CD4-positive, alpha-beta memory T cell (primary cell): ENCODE measurements at regions not wholly inside any gene's neighbourhood (a gene's known extent, or its start where the extent isn't known, plus 50 kb on each side); places are given as distances from the start of the nearest gene placed in this dataset.
"Not testable (repeated sequence)": the region's sequence is repeated elsewhere in the genome, so short reads cannot be mapped to it uniquely, and the experiment has no call there.

ENCODE experiments used
- CTCF ChIA-PET: fragments of 350-600 bp; sonication (Branson Sonifier 250); formaldehyde crosslinking; loops from one replicate; lab custom pipeline; 2021; ENCODE audit warnings: inconsistent platforms; ENCODE audit not compliant: partially characterized antibody; lab: Charles Lee
- POLR2A ChIA-PET: fragments of 350-600 bp; sonication (Branson Sonifier 250); formaldehyde crosslinking; loops from one replicate; lab custom pipeline; 2021; ENCODE audit not compliant: partially characterized antibody; lab: Charles Lee
- DNase-seq, 5 donors: peaks; one replicate each; pipeline versions ENCODE4 v3.0.0 to v3.0.0-alpha.2; 2020 to 2022; ENCODE audit warnings: mixed read lengths in 1 of 5
- H3K27ac ChIP-seq: one replicate; pipeline ENCODE4 v1.7.0; 2013; ENCODE audit warnings: low read depth, low read length
- H3K27me3 ChIP-seq: 2 replicates; pipeline ENCODE4 v1.7.0; 2013; ENCODE audit warnings: mild to moderate bottlenecking, low read length, moderate library complexity; ENCODE audit not compliant: insufficient read depth
- H3K36me3 ChIP-seq: 2 replicates; pipeline ENCODE4 v1.7.0; 2013; ENCODE audit warnings: mild to moderate bottlenecking, low read length, moderate library complexity; ENCODE audit not compliant: insufficient read depth
- H3K4me1 ChIP-seq: 2 replicates; pipeline ENCODE4 v1.7.0; 2013; ENCODE audit warnings: mild to moderate bottlenecking, low read length, moderate library complexity; ENCODE audit not compliant: insufficient read depth
- H3K4me3 ChIP-seq, 2 donors: one replicate each; pipeline ENCODE4 v1.7.0; 2013; ENCODE audit warnings: low read length in 2 of 2, mild to moderate bottlenecking in 1 of 2
- H3K9me3 ChIP-seq, 2 donors: one replicate each; pipeline ENCODE4 v1.7.0; 2013; ENCODE audit warnings: low read length in 2 of 2, control low read depth in 1 of 2; ENCODE audit not compliant: control insufficient read depth in 1 of 2
- H3K27ac Mint-ChIP-seq, 7 donors: one replicate each; pipeline ENCODE4 v1.8.0; 2020 to 2021; ENCODE audit warnings: mixed read lengths in 7 of 7, mild to moderate bottlenecking in 6 of 7, inconsistent platforms in 3 of 7, moderate library complexity in 3 of 7
- H3K27me3 Mint-ChIP-seq, 2 donors: one replicate each; pipeline ENCODE4 v1.8.0; 2020 to 2021; ENCODE audit warnings: mixed read lengths in 2 of 2
- H3K36me3 Mint-ChIP-seq, 2 donors: one replicate each; pipeline ENCODE4 v1.8.0; 2020 to 2021; ENCODE audit warnings: mixed read lengths in 2 of 2, inconsistent platforms in 1 of 2, mild to moderate bottlenecking in 1 of 2
- H3K4me1 Mint-ChIP-seq, 4 donors: one replicate each; pipeline ENCODE4 v1.8.0; 2020 to 2021; ENCODE audit warnings: mixed read lengths in 4 of 4, mild to moderate bottlenecking in 1 of 4
- H3K4me3 Mint-ChIP-seq, 8 donors: one replicate each; pipeline ENCODE4 v1.8.0; 2020 to 2021; ENCODE audit warnings: mixed read lengths in 8 of 8, mild to moderate bottlenecking in 7 of 8, moderate library complexity in 6 of 8, inconsistent platforms in 3 of 8
- H3K9me3 Mint-ChIP-seq, 8 donors: one replicate each; pipeline ENCODE4 v1.8.0; 2020 to 2021; ENCODE audit warnings: mixed read lengths in 8 of 8, mild to moderate bottlenecking in 5 of 8, inconsistent platforms in 3 of 8, moderate library complexity in 1 of 8
- intact Hi-C: fragments of 100-400 bp; cut with micrococcal nuclease; formaldehyde crosslinking; loops from one replicate; pipeline ENCODE4 v1.15.1; 2023

- Histone ChIP-seq H3K9me3 (no peaks in the 10 kb centered on the region), H3K27me3 (no peaks in the 10 kb centered on the region), H3K4me3 (no peak overlapping the region), H3K27ac (peak overlapping the region; percentile 25), H3K36me3 (no peaks in the 10 kb centered on the region), H3K4me1 (peaks cover 43% of the 10 kb centered on the region)
- intact Hi-C loops = loop anchor here (5.0 to 10.0 kb wide), 3 partner anchors 1550 to 1810 kb away; a partner anchor contains a TSS
- POLR2A ChIA-PET = interaction anchor here (0.6 to 11.9 kb wide), 15 partner anchors 14 to 1779 kb away, joined by 3 to 1261 read pairs (median 30); a partner anchor contains a TSS
- no peak for DNase-seq
- peaks cover 17 to 32% (median 26%) of the 10 kb centered on the region in 4 donors for H3K4me1 Mint-ChIP-seq
- peak overlapping the region in 6 of 7 donors; percentile 18 to 85 (median 62) for H3K27ac Mint-ChIP-seq
- CTCF ChIA-PET = interaction anchor here (1.2 to 7.7 kb wide), 10 partner anchors 11 to 1809 kb away, joined by 3 to 173 read pairs (median 10); a partner anchor contains a TSS
- peak overlapping the region in 2 of 8 donors; percentile 11 to 57 for H3K4me3 Mint-ChIP-seq
- peaks cover 0 to 3% (median 0%) of the 10 kb centered on the region in 8 donors for H3K9me3 Mint-ChIP-seq
- H3K27me3 Mint-ChIP-seq = peaks cover 1 to 2% of the 10 kb centered on the region in 2 donors
- no peaks in the 10 kb centered on the region for H3K36me3 Mint-ChIP-seq
Measured at GRCh38 chr6:27834879-27835549, 77.2 kb downstream of the OR2B2 start.

GRCh38 chr6:27834384-27834783 lies 77.8 kb downstream of the OR2B2 start:
- H3K4me1 ChIP-seq = peaks cover 43% of the 10 kb centered on the region
- ChIA-PET POLR2A (interaction anchor here (0.8 to 11.9 kb wide), 12 partner anchors 13 to 1814 kb away, joined by 3 to 1261 read pairs (median 52); a partner anchor contains a TSS), CTCF (interaction anchor here (1.2 to 7.7 kb wide), 4 partner anchors 10 to 61 kb away, joined by 4 to 173 read pairs (median 84); a partner anchor contains a TSS)
- no peak overlapping the region for H3K4me3 Mint-ChIP-seq
- intact Hi-C loops = loop anchor here (10.0 kb wide), 2 partner anchors 1550 to 1810 kb away; a partner anchor contains a TSS
- no peaks in the 10 kb centered on the region for H3K9me3 ChIP-seq
- no peaks in the 10 kb centered on the region for H3K36me3 Mint-ChIP-seq
- no peak overlapping the region for H3K4me3 ChIP-seq
- H3K27me3 Mint-ChIP-seq = no peaks in the 10 kb centered on the region
- H3K27ac Mint-ChIP-seq = peak overlapping the region in 1 of 7 donors; percentile 34
- H3K27me3 ChIP-seq = no peaks in the 10 kb centered on the region
- no peak for DNase-seq
- peaks cover 24 to 31% (median 26%) of the 10 kb centered on the region in 4 donors for H3K4me1 Mint-ChIP-seq
- H3K27ac ChIP-seq = no peak overlapping the region
- no peaks in the 10 kb centered on the region for H3K36me3 ChIP-seq
- no peaks in the 10 kb centered on the region for H3K9me3 Mint-ChIP-seq

- Histone ChIP-seq H3K27ac (peak overlapping the region; percentile 71), H3K4me1 (peaks cover 42% of the 10 kb centered on the region), H3K4me3 (peak overlapping the region in 1 of 2 donors; percentile 30)
- H3K27me3 ChIP-seq, H3K9me3 Mint-ChIP-seq, H3K36me3 ChIP-seq, H3K9me3 ChIP-seq, H3K36me3 Mint-ChIP-seq, H3K27me3 Mint-ChIP-seq: not testable (repeated sequence)
- DNase-seq = peak; percentile 67 to 81 (median 75)
- POLR2A ChIA-PET = interaction anchor here (0.6 to 11.9 kb wide), 28 partner anchors 7 to 1810 kb away, joined by 3 to 1261 read pairs (median 4); a partner anchor contains a TSS
- Mint-ChIP-seq H3K4me1 (peaks cover 24 to 35% (median 28%) of the 10 kb centered on the region in 4 donors), H3K4me3 (peak overlapping the region; percentile 76 to 94 (median 91)), H3K27ac (peak overlapping the region; percentile 89 to 98 (median 94))
- intact Hi-C loops = loop anchor here (10.0 kb wide), 2 partner anchors 1547 to 1807 kb away; a partner anchor contains a TSS
- CTCF ChIA-PET = interaction anchor here (0.9 to 1.8 kb wide), 2 partner anchors 9 to 22 kb away, joined by 4 to 9 read pairs; a partner anchor contains a TSS
Measured at GRCh38 chr6:27831434-27832081, 80.6 kb downstream of the OR2B2 start.

GRCh38 chr6:27830600-27831433 lies 81.4 kb downstream of the OR2B2 start:
- H3K4me1 Mint-ChIP-seq = peaks cover 19 to 42% (median 30%) of the 10 kb centered on the region in 4 donors
- peak overlapping the region; percentile 89 to 98 (median 94) for H3K27ac Mint-ChIP-seq
- not testable (repeated sequence) for H3K9me3 ChIP-seq, H3K27me3 ChIP-seq, H3K36me3 ChIP-seq, H3K36me3 Mint-ChIP-seq, H3K9me3 Mint-ChIP-seq, H3K27me3 Mint-ChIP-seq
- peak overlapping the region; percentile 71 for H3K27ac ChIP-seq
- peaks cover 34% of the 10 kb centered on the region for H3K4me1 ChIP-seq
- POLR2A ChIA-PET = interaction anchor here (0.6 to 11.9 kb wide), 28 partner anchors 8 to 1809 kb away, joined by 3 to 1261 read pairs (median 4); a partner anchor contains a TSS
- CTCF ChIA-PET = interaction anchor here (0.6 to 1.2 kb wide), 4 partner anchors 16 to 1805 kb away, joined by 3 read pairs; a partner anchor contains a TSS
- intact Hi-C loops = loop anchor here (10.0 kb wide), 2 partner anchors 1546 to 1806 kb away; a partner anchor contains a TSS
- H3K4me3 Mint-ChIP-seq = peak overlapping the region; percentile 76 to 94 (median 91)
- DNase-seq = peak; percentile 75 to 80 (median 78)
- peak overlapping the region; percentile 50 to 73 for H3K4me3 ChIP-seq

- H3K27ac ChIP-seq = peak overlapping the region; percentile 71
- no peaks in the 10 kb centered on the region for H3K36me3 ChIP-seq
- DNase-seq = no peak
- H3K9me3 ChIP-seq = no peaks in the 10 kb centered on the region
- Mint-ChIP-seq H3K36me3 (no peaks in the 10 kb centered on the region), H3K4me1 (peaks cover 22 to 47% (median 34%) of the 10 kb centered on the region in 4 donors), H3K4me3 (peak overlapping the region; percentile 76 to 94 (median 91)), H3K27ac (peak overlapping the region; percentile 89 to 98 (median 94)), H3K9me3 (no peaks in the 10 kb centered on the region), H3K27me3 (no peaks in the 10 kb centered on the region)
- POLR2A ChIA-PET = interaction anchor here (0.9 to 11.9 kb wide), 21 partner anchors 9 to 1809 kb away, joined by 3 to 1261 read pairs (median 6); a partner anchor contains a TSS
- H3K4me1 ChIP-seq = peaks cover 32% of the 10 kb centered on the region
- CTCF ChIA-PET = interaction anchor here (0.6 to 1.2 kb wide), 4 partner anchors 15 to 1804 kb away, joined by 3 read pairs; a partner anchor contains a TSS
- no peaks in the 10 kb centered on the region for H3K27me3 ChIP-seq
- H3K4me3 ChIP-seq = peak overlapping the region; percentile 50 to 73
- intact Hi-C loops = loop anchor here (10.0 kb wide), 2 partner anchors 1545 to 1805 kb away; a partner anchor contains a TSS
Measured at GRCh38 chr6:27830212-27830599, 82.0 kb downstream of the OR2B2 start.
